Esophagus (tissue), 2 donors: ENCODE measurements at regions not wholly inside any gene's neighbourhood (a gene's known extent, or its start where the extent isn't known, plus 50 kb on each side); places are given as distances from the start of the nearest gene placed in this dataset.
"Not testable (repeated sequence)": the region's sequence is repeated elsewhere in the genome, so short reads cannot be mapped to it uniquely, and the experiment has no call there.

Experiments used
- H3K27ac ChIP-seq, 2 donors: one replicate each; pipeline ENCODE4 v1.5.1; 2013; ENCODE audit warnings: low read depth in 2 of 2, mild to moderate bottlenecking in 2 of 2, inconsistent platforms in 1 of 2, low read length in 1 of 2, moderate library complexity in 1 of 2
- H3K27me3 ChIP-seq, 2 donors: one replicate each; pipeline ENCODE4 v1.6.1; 2013; ENCODE audit warnings: low read length in 2 of 2, control low read depth in 1 of 2, mild to moderate bottlenecking in 1 of 2; ENCODE audit not compliant: insufficient read depth in 2 of 2, control insufficient read depth in 1 of 2
- H3K36me3 ChIP-seq, 2 donors: one replicate each; pipeline ENCODE4 v1.6.1; 2013; ENCODE audit warnings: low read length in 1 of 2; ENCODE audit not compliant: control insufficient read depth in 2 of 2, insufficient read depth in 2 of 2
- H3K4me1 ChIP-seq, 2 donors: one replicate each; pipeline ENCODE4 v1.6.1; 2013; ENCODE audit warnings: low read length in 1 of 2; ENCODE audit not compliant: control insufficient read depth in 2 of 2, insufficient read depth in 2 of 2
- H3K4me3 ChIP-seq, 2 donors: one replicate each; pipeline ENCODE4 v1.5.1; 2013; ENCODE audit warnings: low read length in 2 of 2, mild to moderate bottlenecking in 2 of 2, low read depth in 1 of 2, moderate library complexity in 1 of 2
- H3K9me3 ChIP-seq, 2 donors: one replicate each; pipeline ENCODE4 v1.6.1; 2013; ENCODE audit warnings: mild to moderate bottlenecking in 2 of 2, low read depth in 1 of 2, low read length in 1 of 2, moderate library complexity in 1 of 2; ENCODE audit not compliant: control insufficient read depth in 2 of 2, insufficient read depth in 1 of 2
- WGBS, 2 donors: extraction: QIAGEN DNeasy Blood & Tissue Kit; methylation state at CpG; one replicate each; pipeline ENCODE4 v1.1.7; 2013; 5-methylcytosine and 5-hydroxymethylcytosine counted together
- donor health status: healthy with polysubstance abuse.
- donor health status: Bipolar disorder and iron deficiency.

DNA sequence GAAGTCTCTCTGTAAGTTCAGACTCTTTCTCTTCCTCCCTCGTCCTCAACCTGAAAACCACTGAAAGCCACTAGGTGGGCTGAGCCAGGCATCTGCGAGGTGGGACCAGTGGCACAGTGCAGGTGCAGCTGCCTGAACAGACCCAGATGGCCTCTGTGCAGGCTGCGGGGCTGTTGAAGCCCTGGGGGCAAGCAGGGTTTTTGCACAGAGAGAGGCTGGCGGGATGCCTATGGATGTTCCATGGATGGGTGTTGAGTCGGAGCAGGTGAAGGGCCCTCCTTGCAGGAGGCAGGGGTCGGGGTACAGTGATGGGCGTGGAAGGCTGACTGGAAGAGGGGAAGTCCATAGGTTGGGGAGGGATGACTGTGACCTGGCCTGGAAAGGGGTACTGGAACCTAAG is 350.2 kb upstream of the FAT1 start:
- 80 to 87% methylated on average over 7 of the region's 7 CpGs for WGBS, 2 donors
- peaks cover 0 to 2% of the 10 kb centered on the region in 2 donors for H3K27me3 ChIP-seq
- H3K9me3 ChIP-seq: no peaks in the 10 kb centered on the region

DNA sequence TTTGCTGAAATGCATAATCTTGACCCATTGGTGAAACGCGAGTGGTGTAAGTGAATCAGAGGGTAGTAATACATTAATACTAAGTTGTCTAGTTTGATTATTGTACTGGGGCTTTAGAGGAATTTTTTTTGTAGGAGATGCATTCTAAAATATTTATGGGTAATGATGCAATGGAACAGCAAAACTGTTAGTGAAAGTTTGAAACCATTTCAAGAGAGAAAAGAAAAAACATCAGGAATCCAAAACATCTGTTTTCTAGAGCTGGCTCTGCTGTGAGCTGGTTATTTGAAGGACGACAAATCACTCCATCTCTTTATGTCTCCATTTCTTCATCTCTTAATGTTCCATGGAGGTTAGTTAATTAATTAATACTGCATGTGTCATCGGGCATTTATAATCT is 351.9 kb upstream of the FAT1 start:
- Histone ChIP-seq H3K27me3 (peaks cover 0 to 2% of the 10 kb centered on the region in 2 donors), H3K36me3 (no peaks in the 10 kb centered on the region), H3K4me1 (no peaks in the 10 kb centered on the region), H3K4me3 (no peak overlapping the region), H3K9me3 (no peaks in the 10 kb centered on the region), H3K27ac (no peak overlapping the region)
- 49 to 69% methylated on average over 4 of the region's 4 CpGs for WGBS, 2 donors

More for the DNA sequence above, 350.2 kb upstream of the FAT1 start:
- no peaks in the 10 kb centered on the region for H3K4me1 ChIP-seq
- H3K4me3 ChIP-seq: no peak overlapping the region
- H3K36me3 ChIP-seq: no peaks in the 10 kb centered on the region
- no peak overlapping the region for H3K27ac ChIP-seq

DNA sequence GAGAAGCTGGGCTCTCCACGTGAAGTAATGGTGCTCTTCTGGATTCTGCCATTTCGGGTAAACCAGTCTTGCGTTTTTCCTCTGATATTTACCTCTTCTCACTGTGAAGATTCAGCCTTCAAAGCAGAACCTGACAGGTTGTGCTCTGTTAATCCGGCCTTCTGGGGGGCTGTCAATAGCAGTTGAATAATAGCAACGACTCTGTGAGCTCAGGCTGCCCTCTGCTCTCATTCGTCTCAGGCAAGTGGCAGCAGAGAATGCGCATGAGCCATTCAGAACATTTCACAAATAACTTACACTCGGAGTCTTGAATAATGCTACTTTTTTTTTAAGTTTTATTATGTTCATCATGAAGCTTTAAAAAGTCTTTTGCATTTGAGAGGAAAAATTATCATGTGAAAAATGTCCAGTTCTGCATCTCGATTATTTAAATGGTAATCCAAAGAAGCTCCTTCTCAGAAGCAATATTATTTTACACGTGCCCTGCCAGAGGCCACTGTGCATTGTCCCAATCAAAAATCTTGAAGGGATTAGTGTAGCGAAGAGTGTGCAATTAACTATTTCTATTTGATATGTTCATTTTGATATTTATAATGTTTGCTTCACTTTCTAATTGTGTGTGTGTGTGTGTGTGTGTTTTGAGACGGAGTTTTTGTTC is 354.2 kb upstream of the FAT1 start:
- H3K27ac ChIP-seq: no peak overlapping the region
- H3K9me3 ChIP-seq: no peaks in the 10 kb centered on the region
- no peaks in the 10 kb centered on the region for H3K36me3 ChIP-seq
- H3K4me1 ChIP-seq: no peaks in the 10 kb centered on the region
- WGBS, 2 donors: 55 to 64% methylated on average over 12 of the region's 12 CpGs
- H3K4me3 ChIP-seq: no peak overlapping the region
- peaks cover 0 to 2% of the 10 kb centered on the region in 2 donors for H3K27me3 ChIP-seq

DNA sequence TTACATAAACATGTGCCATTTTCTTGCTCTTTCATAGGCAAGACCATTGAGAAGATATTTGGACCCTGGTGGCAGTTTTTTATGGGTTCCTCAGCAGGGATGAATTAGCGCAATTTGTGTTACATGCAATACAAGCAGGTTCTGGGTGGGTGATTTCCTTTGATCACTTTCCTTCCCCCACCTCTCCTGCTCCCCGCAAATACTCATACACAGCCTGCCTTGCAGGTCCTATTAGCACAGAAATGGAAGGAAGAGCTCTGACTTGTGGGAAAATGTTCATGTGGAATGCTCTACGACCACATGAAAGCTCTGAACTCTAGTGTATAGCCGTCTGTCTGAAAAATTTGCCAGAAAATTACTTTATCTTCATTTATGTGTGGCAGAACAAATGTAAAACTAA is 361.0 kb upstream of the FAT1 start:
- no peaks in the 10 kb centered on the region for H3K9me3 ChIP-seq
- no peaks in the 10 kb centered on the region for H3K4me1 ChIP-seq
- WGBS, 2 donors: 77 to 83% methylated on average over 4 of the region's 4 CpGs
- H3K27ac ChIP-seq: no peak overlapping the region
- no peaks in the 10 kb centered on the region for H3K27me3 ChIP-seq
- H3K4me3 ChIP-seq: no peak overlapping the region
- H3K36me3 ChIP-seq: no peaks in the 10 kb centered on the region

DNA sequence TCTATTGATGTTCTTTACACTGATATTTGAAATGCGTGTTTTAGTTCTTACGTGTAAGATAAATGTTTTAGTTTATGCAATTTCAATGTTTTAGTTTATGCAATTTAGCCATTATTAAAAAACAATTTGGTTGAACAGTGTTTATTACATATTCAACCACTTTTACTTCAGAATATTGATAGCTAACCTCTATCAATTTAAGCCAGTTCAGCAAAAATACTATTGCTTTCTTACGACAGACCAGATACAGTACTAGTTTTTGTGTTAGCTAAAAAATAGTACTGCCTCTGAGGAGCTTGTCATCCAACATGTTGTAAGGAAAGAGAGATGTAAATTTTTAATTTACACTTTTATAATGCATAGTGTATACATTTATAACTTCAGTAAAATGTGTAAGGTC is 361.7 kb upstream of the FAT1 start:
- H3K27me3 ChIP-seq: no peaks in the 10 kb centered on the region
- H3K4me3 ChIP-seq: no peak overlapping the region
- no peaks in the 10 kb centered on the region for H3K36me3 ChIP-seq
- H3K27ac ChIP-seq: no peak overlapping the region
- H3K9me3 ChIP-seq: no peaks in the 10 kb centered on the region
- H3K4me1 ChIP-seq: no peaks in the 10 kb centered on the region
- 92 to 95% methylated on average over 3 of the region's 3 CpGs for WGBS, 2 donors

DNA sequence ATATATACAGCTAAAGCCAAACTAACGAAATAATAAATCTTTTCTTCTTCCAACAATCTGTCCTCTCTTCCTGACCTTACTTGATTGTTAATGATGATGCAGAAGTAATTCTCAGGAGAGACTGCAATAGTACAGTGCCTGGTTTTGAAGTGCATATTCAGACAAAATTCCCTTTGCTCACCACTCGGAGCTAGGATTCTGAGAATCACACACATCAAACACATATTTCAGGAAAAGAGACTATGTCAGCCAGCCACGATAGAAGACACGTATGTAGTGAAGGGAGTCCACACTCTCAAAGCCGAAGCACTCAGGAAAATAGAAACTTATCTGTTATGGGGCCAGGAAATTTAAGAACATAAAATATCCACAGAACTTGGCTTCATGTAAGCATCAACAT is 362.5 kb upstream of the FAT1 start:
- WGBS, 2 donors: 79 to 83% methylated on average over 5 of the region's 5 CpGs
- no peak overlapping the region for H3K27ac ChIP-seq
- H3K36me3 ChIP-seq: no peaks in the 10 kb centered on the region
- no peak overlapping the region for H3K4me3 ChIP-seq
- H3K9me3 ChIP-seq: no peaks in the 10 kb centered on the region
- no peaks in the 10 kb centered on the region for H3K4me1 ChIP-seq
- H3K27me3 ChIP-seq: no peaks in the 10 kb centered on the region

DNA sequence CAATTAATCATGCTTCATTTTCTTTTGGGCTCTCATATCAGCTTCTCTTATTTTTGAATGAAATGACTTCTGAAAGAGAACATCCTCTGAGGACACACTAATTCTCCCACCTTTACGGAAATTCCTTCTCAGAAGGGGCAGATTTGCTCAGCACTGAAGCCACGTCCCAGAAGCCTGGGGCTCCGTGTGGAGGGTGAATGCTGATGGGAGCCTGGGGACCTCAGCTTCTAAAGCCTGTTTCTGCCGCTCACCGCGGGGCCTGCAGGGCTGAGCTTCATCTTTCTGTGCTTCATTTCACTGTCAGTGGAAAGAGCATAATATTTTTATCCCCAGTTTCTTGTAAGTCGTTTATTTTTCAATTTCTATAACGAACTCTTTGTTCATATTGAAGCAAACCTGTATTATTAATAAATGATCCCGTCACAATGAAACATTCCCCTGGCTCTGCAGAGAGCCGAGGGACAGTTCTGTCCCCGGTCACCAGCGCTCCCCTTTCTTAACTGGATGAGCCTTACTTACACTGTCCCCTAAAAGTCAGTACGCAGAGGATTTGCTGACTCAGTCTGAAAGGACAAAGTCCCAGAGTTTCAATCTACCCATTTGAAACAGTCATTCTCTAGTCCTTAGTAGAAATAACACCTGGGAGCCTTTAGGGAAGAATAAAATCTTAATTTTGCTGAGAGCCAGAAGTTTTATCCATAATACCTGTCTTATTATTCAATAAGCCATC is 364.6 kb upstream of the FAT1 start:
- Histone ChIP-seq H3K36me3 (no peaks in the 10 kb centered on the region), H3K27ac (no peak overlapping the region), H3K27me3 (no peaks in the 10 kb centered on the region), H3K4me1 (no peaks in the 10 kb centered on the region), H3K9me3 (no peaks in the 10 kb centered on the region), H3K4me3 (no peak overlapping the region)
- WGBS, 2 donors: 65 to 66% methylated on average over 13 of the region's 13 CpGs

DNA sequence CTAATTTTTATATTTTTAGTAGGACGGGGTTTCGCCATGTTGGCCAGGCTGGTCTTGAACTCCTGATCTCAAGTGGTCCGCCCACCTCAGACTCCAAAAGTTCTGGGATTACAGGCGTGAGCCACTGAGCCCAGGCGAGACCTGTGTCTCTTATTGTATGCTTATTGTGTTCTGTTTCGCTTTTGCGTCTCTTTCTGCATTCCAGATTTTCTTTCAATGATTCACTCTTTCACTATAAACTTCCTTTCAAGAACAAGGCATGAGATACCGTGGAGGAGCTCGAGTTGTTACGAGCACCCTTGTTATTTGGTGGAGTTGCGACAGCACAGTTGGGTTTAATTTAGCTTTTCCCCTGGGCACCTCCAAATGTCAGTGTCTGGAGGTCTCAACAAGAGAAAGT is 366.7 kb upstream of the FAT1 start:
- H3K4me1 ChIP-seq: no peaks in the 10 kb centered on the region
- H3K4me3 ChIP-seq: no peak overlapping the region
- WGBS, 2 donors: 92 to 93% methylated on average over 11 of the region's 11 CpGs
- H3K36me3 ChIP-seq: no peaks in the 10 kb centered on the region
- no peak overlapping the region for H3K27ac ChIP-seq
- H3K27me3 ChIP-seq: no peaks in the 10 kb centered on the region
- no peaks in the 10 kb centered on the region for H3K9me3 ChIP-seq

DNA sequence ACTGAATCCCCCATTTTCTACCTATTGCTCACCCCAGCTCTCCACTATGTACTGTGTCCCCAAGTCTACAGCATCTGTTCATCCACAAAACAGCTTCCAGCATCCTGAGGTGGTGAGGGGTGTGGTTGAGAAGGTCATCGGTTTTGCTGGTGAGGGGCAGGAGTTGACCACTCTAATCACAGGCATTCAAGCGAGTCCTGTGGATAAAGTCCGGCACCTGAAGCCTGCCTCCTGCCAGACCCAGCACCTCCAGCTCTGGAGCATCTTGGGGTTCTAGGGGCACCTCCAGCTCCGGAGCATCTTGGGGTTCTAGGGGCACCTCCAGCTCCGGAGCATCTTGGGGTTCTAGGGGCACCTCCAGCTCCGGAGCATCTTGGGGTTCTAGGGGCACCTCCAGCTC is 367.2 kb upstream of the FAT1 start:
- H3K27ac ChIP-seq, H3K4me1 ChIP-seq, H3K36me3 ChIP-seq, H3K9me3 ChIP-seq, H3K27me3 ChIP-seq, H3K4me3 ChIP-seq: not testable (repeated sequence)
- WGBS, 2 donors: 94 to 97% methylated on average over 4 to 6 of the region's 6 CpGs

DNA sequence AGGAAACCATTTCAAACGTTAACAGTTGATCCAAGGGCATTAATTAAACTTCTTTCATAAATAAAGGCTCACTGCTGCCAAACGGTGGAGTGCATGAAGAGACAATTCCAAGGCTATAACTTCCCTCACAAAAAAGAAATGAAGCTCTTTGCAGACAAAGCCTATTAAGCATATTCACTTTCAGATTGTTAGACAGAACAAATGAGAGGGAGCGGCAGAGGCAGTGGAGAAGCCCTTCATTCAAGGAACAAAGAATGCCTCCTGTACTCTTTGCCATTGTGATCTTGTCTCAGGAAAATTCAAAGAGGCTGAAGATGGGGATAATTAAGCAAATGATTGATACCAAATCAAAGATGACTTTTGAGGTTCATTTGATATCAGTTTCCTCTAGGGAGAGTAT is 370.5 kb upstream of the FAT1 start:
- 38 to 49% methylated on average over 3 of the region's 3 CpGs for WGBS, 2 donors
- no peaks in the 10 kb centered on the region for H3K4me1 ChIP-seq
- no peak overlapping the region for H3K27ac ChIP-seq

More for the DNA sequence above, 370.5 kb upstream of the FAT1 start:
- H3K4me3 ChIP-seq: no peak overlapping the region
- no peaks in the 10 kb centered on the region for H3K36me3 ChIP-seq
- peaks cover 0 to 2% of the 10 kb centered on the region in 2 donors for H3K27me3 ChIP-seq
- H3K9me3 ChIP-seq: no peaks in the 10 kb centered on the region
